ENCODE measurements at regions not wholly inside any gene's neighbourhood (a gene's known extent, or its start where the extent isn't known, plus 50 kb on each side); places are given as distances from the start of the nearest gene placed in this dataset.

- no peak for TF ChIP-seq ZFX (IDR thresholded peaks at IDR 0.05)
- no peak for TF ChIP-seq RAD21 (IDR thresholded peaks at IDR 0.05; ENCODE audit: low read depth)
Measured at GRCh38 chr22:48882636-48883200, 945.0 kb downstream of the BRD1 start.
